NK-92 treated with Interleukin-12 subunit alpha and Interleukin-12 subunit beta, amount 100 ng/mL, for 24 hours (cell line): ENCODE measurements at regions not wholly inside any gene's neighbourhood (a gene's known extent, or its start where the extent isn't known, plus 50 kb on each side); places are given as distances from the start of the nearest gene placed in this dataset.

Experiments used
- DNase-seq: peaks from one replicate; lab custom pipeline; 2025; lab: John Stamatoyannopoulos, UW

DNA sequence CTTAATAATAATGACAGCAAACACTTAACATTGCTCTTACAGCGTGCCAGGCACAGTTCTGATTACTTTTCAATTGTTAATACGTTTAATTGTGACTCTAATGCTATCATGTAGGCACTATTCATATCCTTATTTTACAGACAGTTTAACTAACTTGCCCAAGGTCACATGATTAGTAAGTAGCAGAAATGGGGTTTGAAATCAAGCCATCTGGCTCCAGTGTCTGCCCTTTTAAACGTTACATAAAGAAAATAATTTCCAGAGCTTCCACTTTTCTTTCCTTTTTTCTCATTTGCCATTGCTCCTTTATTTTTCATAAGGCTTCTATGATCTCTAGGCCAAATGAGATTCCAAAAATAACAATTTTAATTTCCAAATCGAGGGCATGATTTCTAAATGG is 50.6 kb upstream of the IKZF2 start:
- DNase-seq, result no peak

DNA sequence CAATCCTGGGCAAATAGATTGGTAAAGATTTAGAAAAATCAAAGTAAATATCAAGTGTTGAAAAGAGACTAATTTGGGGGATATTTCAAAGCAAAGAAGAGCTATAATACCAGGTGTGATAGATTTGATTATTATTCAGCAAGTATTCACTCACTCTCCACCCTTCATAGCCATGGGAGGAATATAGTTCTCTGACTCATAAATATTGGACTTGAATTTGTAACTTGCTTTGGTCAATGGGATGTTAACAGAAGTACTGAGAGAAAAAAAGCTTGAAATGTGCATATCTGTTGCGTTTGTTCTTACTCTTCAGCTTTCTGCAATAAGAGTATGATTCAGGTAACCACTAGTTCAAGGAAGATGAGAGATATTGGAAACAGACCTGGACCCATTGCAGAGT is 54.5 kb upstream of the IKZF2 start:
- no peak for DNase-seq

DNA sequence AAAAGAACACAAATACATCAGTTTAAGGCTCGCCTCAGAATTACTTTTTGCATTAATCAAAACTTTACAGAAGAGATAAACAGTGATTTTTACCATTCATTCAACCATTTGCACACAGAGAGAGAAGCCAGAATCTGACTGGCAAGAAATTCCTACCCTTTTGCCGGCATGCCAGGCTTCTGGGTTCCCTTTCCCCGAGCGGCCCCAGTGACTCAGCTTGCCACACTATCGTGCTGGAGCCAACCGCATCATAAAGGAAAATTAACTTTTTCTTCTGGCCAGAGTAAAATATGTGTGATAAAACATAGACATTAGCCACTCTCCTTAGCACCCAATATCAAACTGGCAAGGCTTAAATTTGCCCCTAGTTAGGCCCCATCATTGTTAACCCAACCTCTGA is 61.8 kb upstream of the IKZF2 start:
- no peak for DNase-seq

- DNase-seq, result peak; percentile 35
Observed at GRCh38 chr2:213214209-213214608, 62.8 kb upstream of the IKZF2 start.

GRCh38 chr2:213216461-213216860 is 65.0 kb upstream of the IKZF2 start:
- DNase-seq, result no peak

GRCh38 chr2:213219816-213220215 is 64.4 kb upstream of the SPAG16 start:
- no peak for DNase-seq

DNA sequence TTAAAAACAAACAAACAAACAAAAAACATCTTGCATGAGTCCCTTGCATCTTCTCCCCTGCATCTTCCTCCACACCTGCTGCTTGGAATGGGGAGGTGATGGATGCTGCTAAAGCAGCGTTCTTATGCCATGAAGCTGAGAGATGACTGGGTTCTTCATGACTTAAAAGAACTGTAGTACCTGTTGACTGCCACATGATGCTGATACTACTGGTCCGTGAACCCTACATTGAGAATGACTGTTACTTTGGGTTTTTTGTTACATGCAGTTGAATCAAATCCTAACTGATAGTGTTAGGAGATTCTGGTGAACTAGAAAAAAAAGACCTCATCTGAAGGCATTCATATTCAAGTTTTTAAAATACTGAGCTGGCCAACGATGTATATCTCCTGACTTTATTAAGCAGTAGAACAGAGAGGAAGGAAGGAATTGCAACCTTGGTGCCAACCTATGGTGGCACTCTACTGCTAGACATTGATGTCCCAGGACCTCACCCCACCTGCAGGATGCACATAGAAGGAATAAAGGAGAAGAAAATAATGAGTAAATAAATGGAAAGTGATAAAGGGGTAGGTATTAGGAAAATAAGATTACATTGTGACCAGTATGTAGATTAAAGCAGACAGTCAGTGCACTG is 63.2 kb upstream of the SPAG16 start:
- DNase-seq, result no peak

DNA sequence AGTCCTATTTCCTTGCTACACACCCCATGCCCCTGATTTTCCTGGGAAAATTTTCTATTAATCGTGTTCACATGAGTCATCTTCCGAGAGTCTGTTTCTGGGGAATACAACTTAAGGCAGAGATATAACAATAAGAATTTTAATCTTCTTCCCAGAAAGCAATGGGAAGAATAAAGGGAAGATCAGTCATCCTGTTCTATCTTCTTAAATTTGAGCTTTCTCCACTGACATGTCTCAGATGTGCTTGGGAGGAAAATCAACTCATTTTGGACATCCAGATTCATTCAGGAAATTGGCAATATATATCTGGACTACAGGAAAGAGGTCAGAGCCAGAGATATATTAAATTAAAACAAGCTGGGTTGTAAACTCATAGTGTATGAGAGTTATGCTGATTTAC is 62.3 kb upstream of the SPAG16 start:
- DNase-seq, result no peak

DNA sequence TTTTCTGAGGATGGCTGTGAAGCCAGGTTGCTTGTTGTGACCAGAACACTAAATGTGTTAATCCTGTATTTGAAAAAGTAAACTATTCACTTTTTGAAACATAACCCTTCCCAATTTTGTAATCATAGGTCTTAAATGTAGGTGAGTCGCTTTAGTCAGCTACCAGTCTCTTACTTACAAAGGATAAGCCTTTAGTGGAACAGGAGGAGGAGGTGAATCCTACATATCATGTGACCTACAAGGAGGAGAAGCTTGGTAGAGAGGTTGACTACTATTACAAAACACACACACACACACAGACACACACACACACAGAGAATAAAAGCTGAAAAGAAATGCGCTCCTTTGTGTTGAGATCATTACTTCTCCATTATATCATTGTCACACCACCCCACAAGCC is 59.9 kb upstream of the SPAG16 start:
- no peak for DNase-seq

GRCh38 chr2:213225866-213226265 is 58.4 kb upstream of the SPAG16 start:
- DNase-seq, result no peak

GRCh38 chr2:213227458-213227857 is 56.8 kb upstream of the SPAG16 start:
- DNase-seq, result peak; percentile 50

DNA sequence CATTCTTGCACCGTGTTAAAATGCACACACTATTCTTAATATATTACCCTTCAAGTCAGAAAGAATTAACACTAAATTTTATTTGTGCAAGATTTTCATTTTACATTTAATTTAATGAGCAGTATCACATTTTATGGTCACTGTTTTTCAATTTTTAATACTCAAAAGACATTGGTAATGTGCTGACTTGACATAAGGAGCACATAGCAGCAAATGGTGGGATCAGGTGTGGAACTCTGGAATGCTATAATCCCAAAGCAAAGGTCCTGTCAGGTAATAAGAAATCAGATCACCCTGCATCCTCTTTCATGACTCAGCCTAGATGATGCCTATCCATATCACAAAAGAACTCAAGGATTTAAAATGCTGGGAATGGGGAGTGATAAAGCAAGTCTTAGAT is 55.6 kb upstream of the SPAG16 start:
- DNase-seq, result no peak

- peak; percentile 44 for DNase-seq
Observed at GRCh38 chr2:213229814-213230213, 54.5 kb upstream of the SPAG16 start.

DNA sequence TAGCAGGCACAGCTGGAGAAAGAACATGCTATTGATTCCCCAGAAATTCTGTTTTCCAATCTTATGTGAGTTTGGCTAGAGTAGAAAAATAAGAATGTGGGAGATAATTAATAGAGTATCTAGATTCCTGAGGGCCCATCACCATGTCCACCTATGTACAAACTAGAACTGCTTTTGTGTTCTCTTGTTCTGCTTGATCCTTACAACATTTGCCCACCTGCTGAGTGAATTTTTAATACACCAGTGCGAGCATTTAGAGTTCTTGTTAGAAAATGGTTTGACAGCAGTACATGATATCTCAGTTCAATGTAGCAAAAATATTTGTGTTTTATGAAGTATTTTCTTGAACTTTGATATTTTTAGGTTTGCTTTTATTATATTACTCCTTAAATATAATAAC is 52.3 kb upstream of the SPAG16 start:
- no peak for DNase-seq

DNA sequence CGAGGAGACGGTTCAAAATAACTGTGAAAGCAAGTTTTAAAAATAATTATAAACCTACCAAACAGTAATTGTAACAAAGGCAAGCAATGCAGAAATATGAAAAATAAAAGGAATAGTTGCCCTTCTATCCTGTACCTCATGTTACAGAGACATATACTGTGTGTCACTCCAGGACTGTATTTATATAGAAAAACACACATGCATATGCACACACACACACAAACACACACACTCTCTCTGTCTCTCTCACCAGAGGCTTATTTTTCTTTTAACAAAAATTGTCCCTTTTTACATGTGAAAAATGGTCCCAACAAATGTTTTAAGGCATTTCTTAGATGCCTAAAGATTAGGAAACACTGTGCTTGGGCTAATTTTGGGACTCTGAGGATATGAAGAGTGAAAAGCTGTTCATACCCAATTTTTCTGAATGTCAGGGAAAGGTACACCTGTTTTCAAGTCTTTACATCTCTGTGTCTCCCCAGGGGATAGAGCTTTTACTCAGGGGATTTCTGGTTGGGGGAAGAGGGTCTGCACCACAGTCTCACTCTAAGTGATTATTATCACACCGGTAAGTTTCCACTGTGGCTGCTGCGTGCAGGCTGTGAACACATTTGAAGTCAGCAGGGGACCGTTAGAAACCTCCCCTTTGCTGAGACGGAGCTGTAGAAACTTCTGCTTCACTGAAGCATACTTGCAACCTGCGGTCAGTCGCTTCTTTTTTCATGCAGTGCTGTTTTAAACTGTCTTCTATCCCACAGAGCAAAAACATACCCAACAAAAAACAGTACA is 51.4 kb upstream of the SPAG16 start:
- peak; percentile 86 for DNase-seq

- no peak for DNase-seq
Observed at GRCh38 chr2:213233438-213234330, 50.6 kb upstream of the SPAG16 start.
